ENCODE measurements at regions not wholly inside any gene's neighbourhood (a gene's known extent, or its start where the extent isn't known, plus 50 kb on each side); places are given as distances from the start of the nearest gene placed in this dataset.

DNA sequence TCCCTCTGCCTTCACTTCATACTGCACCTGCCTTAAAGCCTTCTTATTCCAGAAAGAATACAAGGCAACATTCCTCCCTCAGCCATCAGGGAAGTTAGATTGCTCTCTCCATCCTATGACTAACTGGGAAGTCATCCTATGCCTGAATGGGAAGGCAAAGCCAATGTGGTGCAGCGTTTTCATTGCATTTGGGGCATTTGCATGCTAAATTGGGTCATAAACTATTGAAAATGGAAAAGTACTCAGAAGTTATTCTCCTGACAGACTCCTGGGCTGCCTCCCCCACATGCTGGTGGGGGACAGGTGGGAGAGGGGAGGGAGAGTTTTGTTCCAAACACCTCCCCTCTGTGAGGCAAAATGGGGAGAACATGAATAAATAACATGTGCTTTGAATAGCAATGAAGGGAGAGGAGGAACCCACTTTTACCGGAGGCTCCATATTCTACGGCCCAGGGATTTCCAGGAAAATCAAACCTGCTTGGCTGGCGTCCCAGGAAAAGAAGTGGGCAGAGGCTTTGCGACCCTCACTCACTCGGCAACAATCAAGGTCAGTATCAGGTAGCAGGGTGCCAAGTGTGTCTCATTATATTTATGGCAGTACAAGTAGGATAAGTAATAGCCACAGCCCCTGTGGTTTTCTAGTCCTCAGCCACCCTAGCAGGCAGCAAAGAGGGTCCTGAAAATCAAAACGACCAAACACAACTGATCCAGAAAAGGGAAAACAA is 84.1 kb downstream of the BOD1L2 start:
- Mint-ChIP-seq H3K4me1 (ENCODE audit: low read depth, unreplicated experiment) (peaks cover 36% of the 10 kb centered on the region), H3K27me3 (ENCODE audit: unreplicated experiment) (no peaks in the 10 kb centered on the region), H3K36me3 (ENCODE audit: insufficient read depth, unreplicated experiment) (no peaks in the 10 kb centered on the region), H3K4me3 (ENCODE audit: low read depth, unreplicated experiment) (no peak overlapping the region), H3K9me3 (ENCODE audit: low read depth, unreplicated experiment) (no peaks in the 10 kb centered on the region), H3K27ac (ENCODE audit: unreplicated experiment) (peak overlapping the region; percentile 41)
- TF ChIP-seq, protein P1, sequence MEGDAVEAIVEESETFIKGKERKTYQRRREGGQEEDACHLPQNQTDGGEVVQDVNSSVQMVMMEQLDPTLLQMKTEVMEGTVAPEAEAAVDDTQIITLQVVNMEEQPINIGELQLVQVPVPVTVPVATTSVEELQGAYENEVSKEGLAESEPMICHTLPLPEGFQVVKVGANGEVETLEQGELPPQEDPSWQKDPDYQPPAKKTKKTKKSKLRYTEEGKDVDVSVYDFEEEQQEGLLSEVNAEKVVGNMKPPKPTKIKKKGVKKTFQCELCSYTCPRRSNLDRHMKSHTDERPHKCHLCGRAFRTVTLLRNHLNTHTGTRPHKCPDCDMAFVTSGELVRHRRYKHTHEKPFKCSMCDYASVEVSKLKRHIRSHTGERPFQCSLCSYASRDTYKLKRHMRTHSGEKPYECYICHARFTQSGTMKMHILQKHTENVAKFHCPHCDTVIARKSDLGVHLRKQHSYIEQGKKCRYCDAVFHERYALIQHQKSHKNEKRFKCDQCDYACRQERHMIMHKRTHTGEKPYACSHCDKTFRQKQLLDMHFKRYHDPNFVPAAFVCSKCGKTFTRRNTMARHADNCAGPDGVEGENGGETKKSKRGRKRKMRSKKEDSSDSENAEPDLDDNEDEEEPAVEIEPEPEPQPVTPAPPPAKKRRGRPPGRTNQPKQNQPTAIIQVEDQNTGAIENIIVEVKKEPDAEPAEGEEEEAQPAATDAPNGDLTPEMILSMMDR (IDR thresholded peaks at IDR 0.05; ENCODE audit: unreplicated experiment) = no peak
- BruUV-seq (replicated peaks) = no TSS peak
- CTCF ChIA-PET = no interaction called here
- intact Hi-C loops (cut with micrococcal nuclease; ENCODE audit: unreplicated experiment) = no loop called here
- no peak for DNase-seq

- H3K36me3 Mint-ChIP-seq (ENCODE audit: insufficient read depth, unreplicated experiment) = no peaks in the 10 kb centered on the region
- intact Hi-C loops (cut with micrococcal nuclease; ENCODE audit: unreplicated experiment) = no loop called here
- H3K27me3 Mint-ChIP-seq (ENCODE audit: unreplicated experiment) = no peaks in the 10 kb centered on the region
- H3K9me3 Mint-ChIP-seq (ENCODE audit: low read depth, unreplicated experiment) = no peaks in the 10 kb centered on the region
- H3K27ac Mint-ChIP-seq (ENCODE audit: unreplicated experiment) = no peak overlapping the region
- no peak for DNase-seq
- CTCF ChIA-PET = no interaction called here
- no peak overlapping the region for H3K4me3 Mint-ChIP-seq (ENCODE audit: low read depth, unreplicated experiment)
- BruUV-seq (replicated peaks) = no TSS peak
- TF ChIP-seq, protein P1 (IDR thresholded peaks at IDR 0.05; ENCODE audit: unreplicated experiment) = no peak
- peaks cover 36% of the 10 kb centered on the region for H3K4me1 Mint-ChIP-seq (ENCODE audit: low read depth, unreplicated experiment)
Observed at GRCh38 chr18:57231864-57232263, 85.0 kb downstream of the BOD1L2 start.

GRCh38 chr18:57234346-57234745 is 87.5 kb downstream of the BOD1L2 start:
- H3K36me3 Mint-ChIP-seq (ENCODE audit: insufficient read depth, unreplicated experiment) = no peaks in the 10 kb centered on the region
- no peak overlapping the region for H3K27ac Mint-ChIP-seq (ENCODE audit: unreplicated experiment)
- CTCF ChIA-PET = no interaction called here
- H3K27me3 Mint-ChIP-seq (ENCODE audit: unreplicated experiment) = no peaks in the 10 kb centered on the region
- intact Hi-C loops (cut with micrococcal nuclease; ENCODE audit: unreplicated experiment) = no loop called here
- H3K9me3 Mint-ChIP-seq (ENCODE audit: low read depth, unreplicated experiment) = no peaks in the 10 kb centered on the region
- peaks cover 36% of the 10 kb centered on the region for H3K4me1 Mint-ChIP-seq (ENCODE audit: low read depth, unreplicated experiment)
- no peak for DNase-seq
- BruUV-seq (replicated peaks) = no TSS peak
- TF ChIP-seq, protein P1 (IDR thresholded peaks at IDR 0.05; ENCODE audit: unreplicated experiment) = no peak
- H3K4me3 Mint-ChIP-seq (ENCODE audit: low read depth, unreplicated experiment) = no peak overlapping the region

- Mint-ChIP-seq H3K4me3 (ENCODE audit: low read depth, unreplicated experiment) (no peak overlapping the region), H3K27ac (ENCODE audit: unreplicated experiment) (peak overlapping the region; percentile 11), H3K36me3 (ENCODE audit: insufficient read depth, unreplicated experiment) (peaks cover 1% of the 10 kb centered on the region), H3K9me3 (ENCODE audit: low read depth, unreplicated experiment) (peaks cover 4% of the 10 kb centered on the region), H3K4me1 (ENCODE audit: low read depth, unreplicated experiment) (peaks cover 28% of the 10 kb centered on the region), H3K27me3 (ENCODE audit: unreplicated experiment) (no peaks in the 10 kb centered on the region)
- intact Hi-C loops (cut with micrococcal nuclease; ENCODE audit: unreplicated experiment) = no loop called here
- DNase-seq = no peak
- CTCF ChIA-PET = no interaction called here
- TF ChIP-seq, protein P1 (IDR thresholded peaks at IDR 0.05; ENCODE audit: unreplicated experiment) = no peak
- BruUV-seq (replicated peaks) = no TSS peak
Observed at GRCh38 chr18:57241869-57242268, 95.0 kb downstream of the BOD1L2 start.

All from Calu3 (cell line).